Activated CD4-positive, alpha-beta T cell treated with anti-CD3 and anti-CD28 coated beads, Interleukin-2, amount 50 U/mL, for 1 hour (primary cell): ENCODE measurements at regions not wholly inside any gene's neighbourhood (a gene's known extent, or its start where the extent isn't known, plus 50 kb on each side); places are given as distances from the start of the nearest gene placed in this dataset.
"Not testable (repeated sequence)": the region's sequence is repeated elsewhere in the genome, so short reads cannot be mapped to it uniquely, and the experiment has no call there.

Experiments used
- DNase-seq: peaks from one replicate; pipeline ENCODE4 v3.0.0-alpha.2; 2020

- no peak for DNase-seq
These were observed 58.4 kb upstream of the WAPL start for GRCh38 chr10:86579883-86580520.

- no peak for DNase-seq
These were observed 58.9 kb upstream of the WAPL start for GRCh38 chr10:86580521-86580891.

GRCh38 chr10:86583983-86584382, 62.4 kb upstream of the WAPL start:
- DNase-seq = peak; percentile 4

GRCh38 chr10:86585037-86585929, 63.7 kb upstream of the WAPL start:
- DNase-seq = peak; percentile 69

- DNase-seq = no peak
These were observed 64.9 kb upstream of the WAPL start for GRCh38 chr10:86586516-86586915.

- DNase-seq = not testable (repeated sequence)
These were observed 65.6 kb upstream of the OPN4 start for GRCh38 chr10:86588781-86589180.

GRCh38 chr10:86591436-86591835, 62.9 kb upstream of the OPN4 start:
- no peak for DNase-seq

GRCh38 chr10:86592413-86592812, 61.9 kb upstream of the OPN4 start:
- no peak for DNase-seq

GRCh38 chr10:86594535-86594934, 59.8 kb upstream of the OPN4 start:
- no peak for DNase-seq

- DNase-seq = no peak
These were observed 58.9 kb upstream of the OPN4 start for GRCh38 chr10:86595496-86595895.

- no peak for DNase-seq
These were observed 58.1 kb upstream of the OPN4 start for GRCh38 chr10:86596266-86596665.

GRCh38 chr10:86597306-86597705, 57.0 kb upstream of the OPN4 start:
- no peak for DNase-seq

- no peak for DNase-seq
These were observed 56.2 kb upstream of the OPN4 start for GRCh38 chr10:86598151-86598550.

GRCh38 chr10:86599041-86599440, 55.3 kb upstream of the OPN4 start:
- no peak for DNase-seq

- DNase-seq = no peak
These were observed 54.6 kb upstream of the OPN4 start for GRCh38 chr10:86599729-86600128.

GRCh38 chr10:86600296-86600695, 54.1 kb upstream of the OPN4 start:
- no peak for DNase-seq

- no peak for DNase-seq
These were observed 52.3 kb upstream of the OPN4 start for GRCh38 chr10:86601956-86602602.

- DNase-seq = no peak
These were observed 51.1 kb upstream of the OPN4 start for GRCh38 chr10:86603256-86603655.
